GM18520 (cell line): ENCODE measurements at regions not wholly inside any gene's neighbourhood (a gene's known extent, or its start where the extent isn't known, plus 50 kb on each side); places are given as distances from the start of the nearest gene placed in this dataset.

Experiments
- ATAC-seq: cut with Tn5 transposase; IDR thresholded peaks from one replicate; pipeline ENCODE4 v1.9.1; 2021; ENCODE audit not compliant: unreplicated experiment

- ATAC-seq = no peak
These were observed 77.8 kb upstream of the SETBP1 start for GRCh38 chr18:44602845-44603244.

- ATAC-seq = no peak
These were observed 71.3 kb upstream of the SETBP1 start for GRCh38 chr18:44609181-44609941.

- no peak for ATAC-seq
These were observed 59.9 kb upstream of the SETBP1 start for GRCh38 chr18:44620812-44621211.

GRCh38 chr18:44624052-44624451, 56.6 kb upstream of the SETBP1 start:
- no peak for ATAC-seq

GRCh38 chr18:44625386-44625785, 55.3 kb upstream of the SETBP1 start:
- no peak for ATAC-seq

GRCh38 chr18:44626236-44626635, 54.5 kb upstream of the SETBP1 start:
- no peak for ATAC-seq

GRCh38 chr18:44626807-44627206, 53.9 kb upstream of the SETBP1 start:
- no peak for ATAC-seq

GRCh38 chr18:44627280-44627679, 53.4 kb upstream of the SETBP1 start:
- no peak for ATAC-seq

GRCh38 chr18:44629406-44629805, 51.3 kb upstream of the SETBP1 start:
- no peak for ATAC-seq

- ATAC-seq = no peak
These were observed 50.6 kb upstream of the SETBP1 start for GRCh38 chr18:44630118-44630517.
